H9 (cell line): ENCODE measurements at regions not wholly inside any gene's neighbourhood (a gene's known extent, or its start where the extent isn't known, plus 50 kb on each side); places are given as distances from the start of the nearest gene placed in this dataset.

Source experiments
- DNase-seq: peaks from one replicate; pipeline ENCODE4 v3.0.0-alpha.2; 2017
- H2AFZ ChIP-seq: one replicate; pipeline ENCODE4 v1.6.1; 2013; ENCODE audit warnings: mild to moderate bottlenecking, low read length, control low read depth, moderate library complexity
- H2AK5ac ChIP-seq: 2 replicates; pipeline ENCODE4 v1.6.1; 2013; ENCODE audit warnings: low read length, control low read depth, mixed read lengths; ENCODE audit not compliant: insufficient read length
- H2BK120ac ChIP-seq: one replicate; pipeline ENCODE4 v1.6.1; 2013; ENCODE audit warnings: low read depth, mild to moderate bottlenecking, low read length, control low read depth, inconsistent platforms; ENCODE audit not compliant: poor library complexity, severe bottlenecking
- H2BK12ac ChIP-seq: 2 replicates; pipeline ENCODE4 v1.6.1; 2013; ENCODE audit warnings: low read length, control low read depth, mixed read lengths, low read depth; ENCODE audit not compliant: insufficient read length
- H2BK15ac ChIP-seq: 2 replicates; pipeline ENCODE4 v1.6.1; 2013; ENCODE audit warnings: low read depth, low read length, control low read depth
- H2BK20ac ChIP-seq: one replicate; pipeline ENCODE4 v1.6.1; 2013; ENCODE audit warnings: low read depth, mild to moderate bottlenecking, low read length, control low read depth, inconsistent platforms; ENCODE audit not compliant: poor library complexity, severe bottlenecking
- H2BK5ac ChIP-seq: 2 replicates; pipeline ENCODE4 v1.6.1; 2013; ENCODE audit warnings: low read length, control low read depth, mixed read lengths; ENCODE audit not compliant: insufficient read length
- H3K14ac ChIP-seq: 2 replicates; pipeline ENCODE4 v1.6.1; 2013; ENCODE audit warnings: low read length, control low read depth; ENCODE audit not compliant: insufficient read depth
- H3K18ac ChIP-seq: 2 replicates; pipeline ENCODE4 v1.6.1; 2013; ENCODE audit warnings: low read depth, mild to moderate bottlenecking, mixed read lengths, low read length, control low read depth; ENCODE audit not compliant: insufficient read length
- H3K23ac ChIP-seq: 2 replicates; pipeline ENCODE4 v1.6.1; 2013; ENCODE audit warnings: low read length, control low read depth, mixed read lengths, low read depth; ENCODE audit not compliant: insufficient read length
- H3K23me2 ChIP-seq: 2 replicates; pipeline ENCODE4 v1.6.1; 2013; ENCODE audit warnings: low read depth, mild to moderate bottlenecking, mixed read lengths, low read length, control low read depth; ENCODE audit not compliant: insufficient read length, poor library complexity, severe bottlenecking
- H3K27ac ChIP-seq: 2 replicates; pipeline ENCODE4 v1.5.1; 2013; ENCODE audit warnings: low read length, control low read depth, mixed read lengths, low read depth; ENCODE audit not compliant: insufficient read length
- H3K27me3 ChIP-seq: 2 replicates; pipeline ENCODE4 v1.6.1; 2013; ENCODE audit warnings: low read length, control low read depth, inconsistent platforms; ENCODE audit not compliant: insufficient read depth
- H3K4ac ChIP-seq: 2 replicates; pipeline ENCODE4 v1.6.1; 2013; ENCODE audit warnings: low read depth, mild to moderate bottlenecking, control low read depth, inconsistent platforms, low read length, moderate library complexity
- H3K4me1 ChIP-seq: 2 replicates; pipeline ENCODE4 v1.6.1; 2013; ENCODE audit warnings: low read length, control low read depth, inconsistent platforms; ENCODE audit not compliant: insufficient read depth
- H3K4me2 ChIP-seq: 2 replicates; pipeline ENCODE4 v1.6.1; 2013; ENCODE audit warnings: low read length, control low read depth, mixed read lengths; ENCODE audit not compliant: insufficient read length, insufficient read depth
- H3K56ac ChIP-seq: 2 replicates; pipeline ENCODE4 v1.6.1; 2013; ENCODE audit warnings: low read depth, mild to moderate bottlenecking, mixed read lengths, low read length, control low read depth; ENCODE audit not compliant: insufficient read length
- H3K79me1 ChIP-seq: 2 replicates; pipeline ENCODE4 v1.6.1; 2013; ENCODE audit warnings: low read depth, mild to moderate bottlenecking, moderate library complexity, low read length, control low read depth, inconsistent platforms; ENCODE audit not compliant: insufficient read depth, poor library complexity, severe bottlenecking
- H3K79me2 ChIP-seq: 2 replicates; pipeline ENCODE4 v1.6.1; 2013; ENCODE audit warnings: low read length, control low read depth, inconsistent platforms; ENCODE audit not compliant: insufficient read depth
- H3K9ac ChIP-seq: 2 replicates; pipeline ENCODE4 v1.6.1; 2013; ENCODE audit warnings: low read length, control low read depth, mixed read lengths; ENCODE audit not compliant: insufficient read length; ENCODE audit errors: extremely low read depth
- H3K9me3 ChIP-seq: one replicate; pipeline ENCODE4 v1.6.1; 2013; ENCODE audit warnings: low read depth, low read length, inconsistent platforms; ENCODE audit not compliant: control insufficient read depth
- H3T11ph ChIP-seq: one replicate; pipeline ENCODE4 v1.6.1; 2013; ENCODE audit warnings: mild to moderate bottlenecking, low read length, control low read depth, inconsistent platforms
- H4K20me1 ChIP-seq: one replicate; pipeline ENCODE4 v1.6.1; 2013; ENCODE audit not compliant: control insufficient read depth, insufficient read length, insufficient read depth
- H4K5ac ChIP-seq: 2 replicates; pipeline ENCODE4 v1.6.1; 2013; ENCODE audit warnings: low read depth, mild to moderate bottlenecking, mixed read lengths, low read length, control low read depth; ENCODE audit not compliant: insufficient read length
- H4K8ac ChIP-seq: replicated peaks from 2 replicates; pipeline ENCODE4 v1.6.1; 2013; ENCODE audit warnings: low read length, control low read depth, mixed read lengths, low read depth; ENCODE audit not compliant: insufficient read length
- H4K91ac ChIP-seq: 2 replicates; pipeline ENCODE4 v1.6.1; 2013; ENCODE audit warnings: low read depth, mild to moderate bottlenecking, moderate library complexity, mixed read lengths, low read length, control low read depth; ENCODE audit not compliant: insufficient read length
- H3K27ac Mint-ChIP-seq, 3 experiments: 2 replicates in 2 of 3; 3 replicates in 1 of 3; pipeline ENCODE4 v1.8.0; 2020 to 2021; ENCODE audit warnings: mixed read lengths in 3 of 3, mild to moderate bottlenecking in 1 of 3, moderate library complexity in 1 of 3
- H3K27me3 Mint-ChIP-seq: 2 replicates; pipeline ENCODE4 v1.8.0; 2021; ENCODE audit warnings: low read depth, mild to moderate bottlenecking, moderate library complexity, mixed read lengths
- H3K36me3 Mint-ChIP-seq, 3 experiments: 2 replicates in 2 of 3; 3 replicates in 1 of 3; pipeline ENCODE4 v1.8.0; 2020 to 2021; ENCODE audit warnings: low read depth in 3 of 3, mixed read lengths in 3 of 3; ENCODE audit not compliant: insufficient read depth in 1 of 3
- H3K4me1 Mint-ChIP-seq, 2 experiments: 2 replicates each; pipeline ENCODE4 v1.8.0; 2020; ENCODE audit warnings: mixed read lengths in 2 of 2
- H3K4me3 Mint-ChIP-seq, 2 experiments: 2 replicates in 1 of 2; 3 replicates in 1 of 2; pipeline ENCODE4 v1.8.0; 2020 to 2021; ENCODE audit warnings: mild to moderate bottlenecking in 2 of 2, mixed read lengths in 2 of 2, moderate library complexity in 1 of 2
- H3K9me3 Mint-ChIP-seq, 2 experiments: 2 replicates in 1 of 2; 3 replicates in 1 of 2; pipeline ENCODE4 v1.8.0; 2020; ENCODE audit warnings: mild to moderate bottlenecking in 2 of 2, mixed read lengths in 2 of 2, moderate library complexity in 1 of 2
- CTCF ChIP-seq: fragments of 200-600 bp; sonication (generic); conservative IDR thresholded peaks from 3 replicates; pipeline ENCODE4 v1.8.0; 2021; ENCODE audit warnings: antibody characterized with exemption, mild to moderate bottlenecking
- WGBS: extraction: QIAGEN DNeasy Blood & Tissue Kit; methylation state at CpG from one replicate; pipeline ENCODE4 v1.1.7; 2013; ENCODE audit warnings: missing lambda C conversion rate, low lambda C conversion rate, mixed read lengths; ENCODE audit not compliant: insufficient read length; ENCODE audit errors: extremely low coverage; 5-methylcytosine and 5-hydroxymethylcytosine counted together

GRCh38 chr7:155988416-155988815 is 176.2 kb upstream of the SHH start:
- no peak overlapping the region for H3T11ph ChIP-seq
- no CpG with 5 or more reads among the region's 6 CpGs for WGBS
- H2BK5ac ChIP-seq, result no peak overlapping the region
- H3K9ac ChIP-seq, result no peak overlapping the region
- H3K27me3 Mint-ChIP-seq, result peaks cover 11% of the 10 kb centered on the region
- H3K27me3 ChIP-seq, result no peaks in the 10 kb centered on the region
- no peak overlapping the region for H3K18ac ChIP-seq
- no peaks in the 10 kb centered on the region; a peak in 1 of 7 replicates for H3K36me3 Mint-ChIP-seq
- H3K9me3 ChIP-seq, result no peaks in the 10 kb centered on the region
- H3K4ac ChIP-seq, result no peak overlapping the region
- H3K4me2 ChIP-seq, result no peak overlapping the region
- H2BK20ac ChIP-seq, result no peak overlapping the region
- H4K5ac ChIP-seq, result no peak overlapping the region
- no peak overlapping the region for H4K91ac ChIP-seq
- no peaks in the 10 kb centered on the region for H3K79me1 ChIP-seq
- H3K56ac ChIP-seq, result no peak overlapping the region
- no peaks in the 10 kb centered on the region for H3K23me2 ChIP-seq
- H3K4me1 ChIP-seq, result no peaks in the 10 kb centered on the region
- no peak overlapping the region for H4K8ac ChIP-seq
- H2AFZ ChIP-seq, result no peak overlapping the region
- H3K14ac ChIP-seq, result no peak overlapping the region; the same call in 1 of the 2 replicates
- no peak overlapping the region for H2BK12ac ChIP-seq
- H4K20me1 ChIP-seq, result no peaks in the 10 kb centered on the region
- no peaks in the 10 kb centered on the region for H3K79me2 ChIP-seq
- H2BK15ac ChIP-seq, result no peak overlapping the region
- DNase-seq, result peak; percentile 4
- H3K4me3 Mint-ChIP-seq, result no peak overlapping the region
- no peak for TF ChIP-seq CTCF
- no peak overlapping the region for H3K23ac ChIP-seq
- no peaks in the 10 kb centered on the region for H3K4me1 Mint-ChIP-seq
- H2BK120ac ChIP-seq, result no peak overlapping the region
- no peak overlapping the region for H3K27ac Mint-ChIP-seq
- no peak overlapping the region for H2AK5ac ChIP-seq
- H3K9me3 Mint-ChIP-seq, result peaks cover 17 to 27% of the 10 kb centered on the region in 2 experiments
- no peak overlapping the region for H3K27ac ChIP-seq
